COR-L47 (cell line): ENCODE measurements at regions not wholly inside any gene's neighbourhood (a gene's known extent, or its start where the extent isn't known, plus 50 kb on each side); places are given as distances from the start of the nearest gene placed in this dataset.
"Not testable (repeated sequence)": the region's sequence is repeated elsewhere in the genome, so short reads cannot be mapped to it uniquely, and the experiment has no call there.

Experiments used
- DNase-seq: peaks from one replicate; lab custom pipeline; 2025; lab: John Stamatoyannopoulos, UW

GRCh38 chr18:55735969-55736368, 148.0 kb upstream of the TCF4 start:
- no peak for DNase-seq

GRCh38 chr18:55735199-55735855, 147.3 kb upstream of the TCF4 start:
- DNase-seq = no peak

- no peak for DNase-seq
Measured at GRCh38 chr18:55732227-55733106, 144.5 kb upstream of the TCF4 start.

DNA sequence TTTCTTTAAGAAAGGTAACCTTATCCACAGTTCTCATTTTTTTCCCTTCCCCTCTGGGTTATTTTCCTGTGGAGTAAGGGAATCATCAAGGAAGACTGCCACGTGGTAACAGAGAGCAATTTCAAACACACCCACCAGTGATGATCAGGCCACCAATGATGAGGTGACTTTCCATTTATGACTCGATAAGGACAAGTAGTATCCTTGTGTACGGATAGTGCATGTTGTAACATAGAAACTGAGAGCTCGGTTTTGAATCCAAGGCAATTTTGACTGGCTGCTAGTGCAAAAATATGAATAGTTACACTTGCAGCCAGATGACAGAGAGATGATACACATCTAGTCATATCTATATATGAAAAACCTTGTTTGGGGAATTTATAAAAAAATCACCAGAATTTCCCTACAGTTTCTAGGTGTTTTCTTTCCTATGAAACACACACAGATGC, 143.6 kb upstream of the TCF4 start:
- no peak for DNase-seq

DNA sequence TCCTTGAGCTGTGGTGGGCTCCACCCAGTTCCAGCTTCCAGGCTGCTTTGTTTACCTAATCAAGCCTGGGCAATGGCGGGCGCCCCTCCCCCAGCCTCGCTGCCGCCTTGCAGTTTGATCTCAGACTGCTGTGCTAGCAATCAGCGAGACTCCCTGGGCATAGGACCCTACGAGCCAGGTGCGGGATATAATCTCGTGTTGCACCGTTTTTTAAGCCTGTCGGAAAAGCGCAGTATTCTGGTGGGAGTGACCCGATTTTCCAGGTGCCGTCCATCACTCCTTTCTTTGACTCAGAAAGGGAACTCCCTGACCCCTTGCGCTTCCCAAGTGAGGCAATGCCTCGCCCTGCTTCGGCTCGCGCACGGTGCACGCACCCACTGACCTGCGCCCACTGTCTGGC, 133.0 kb upstream of the TCF4 start:
- DNase-seq = not testable (repeated sequence)

DNA sequence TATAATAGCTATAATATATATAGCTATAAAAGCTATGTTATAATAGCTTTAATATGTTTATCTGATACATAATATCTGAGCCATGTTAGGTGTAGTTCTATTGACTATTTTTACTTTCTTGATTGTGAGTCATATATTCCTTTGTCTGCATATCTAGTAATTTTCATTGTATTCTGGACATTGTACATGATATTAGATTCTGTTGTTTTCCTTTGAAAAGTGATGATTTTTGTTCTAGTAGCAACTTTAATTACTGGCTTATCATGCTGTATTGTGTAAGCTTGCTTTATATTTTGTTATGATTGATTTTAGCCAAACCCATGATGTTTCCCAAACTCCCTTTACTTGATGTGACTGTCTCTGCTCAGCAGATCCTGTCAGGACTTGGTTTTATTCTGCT, 125.7 kb upstream of the TCF4 start:
- no peak for DNase-seq

DNA sequence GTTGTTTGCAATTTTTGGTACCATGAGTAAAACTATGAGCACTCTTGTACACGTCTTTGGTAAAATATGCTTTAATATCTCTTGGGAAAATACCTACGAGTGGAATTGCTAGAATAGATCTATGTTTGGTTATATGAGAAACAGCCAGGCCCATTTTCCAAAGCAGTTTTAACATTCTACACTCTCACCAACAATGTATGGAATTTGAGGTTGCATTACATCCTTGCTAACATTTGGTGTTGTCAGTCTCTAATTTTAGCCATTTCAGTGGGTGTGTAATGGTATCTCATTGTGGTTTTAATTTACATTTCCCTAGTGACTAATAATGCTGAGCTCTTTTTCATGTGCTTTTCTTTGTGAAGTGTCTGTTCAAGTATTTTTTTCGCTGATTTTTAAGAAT, 118.9 kb upstream of the TCF4 start:
- DNase-seq = no peak

DNA sequence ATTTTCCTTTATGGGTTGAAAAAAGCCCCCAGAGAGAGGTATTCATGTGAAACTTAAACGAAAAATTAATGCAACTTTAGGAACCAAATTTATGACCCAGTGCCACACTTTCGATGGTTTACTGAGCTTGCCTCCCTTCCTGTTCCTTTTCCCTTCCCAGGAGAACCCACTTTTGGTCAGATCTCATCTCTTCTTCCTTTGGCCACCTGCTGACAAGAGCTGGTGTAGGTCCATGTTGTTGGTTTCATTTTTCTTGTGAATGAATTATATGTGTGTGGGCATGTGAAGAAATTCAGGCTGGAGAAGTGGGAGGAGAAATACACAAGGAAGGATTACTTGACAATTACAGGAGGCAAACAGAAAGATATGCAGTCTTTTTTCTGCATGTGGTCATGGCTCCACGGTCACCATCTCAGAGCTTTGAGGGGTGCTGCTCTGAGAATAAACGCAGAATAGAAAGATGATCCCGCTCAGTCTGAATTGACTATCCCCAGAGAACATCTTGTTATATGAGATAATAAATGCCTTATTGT, 111.3 kb upstream of the TCF4 start:
- no peak for DNase-seq

DNA sequence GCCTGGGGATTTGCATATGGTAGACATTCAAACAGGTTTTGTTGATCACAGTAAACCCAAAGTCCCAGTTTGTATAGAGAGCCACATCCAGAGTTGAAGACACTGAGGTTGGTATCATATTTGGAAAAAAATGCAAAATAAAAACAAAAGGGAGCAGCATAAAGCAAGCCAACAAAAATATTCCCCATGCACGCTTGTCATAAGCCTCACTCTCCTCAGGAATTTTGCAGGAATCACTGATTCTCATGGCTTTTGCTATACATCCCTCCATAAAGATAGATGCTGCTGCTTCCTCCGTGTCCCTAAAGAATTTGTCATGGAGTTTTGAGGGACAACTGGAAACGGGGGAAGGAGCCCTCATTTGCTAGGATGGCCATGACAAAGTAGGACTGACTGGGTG, 108.8 kb upstream of the TCF4 start:
- DNase-seq = no peak

- no peak for DNase-seq
Measured at GRCh38 chr18:55695091-55695490, 107.1 kb upstream of the TCF4 start.

GRCh38 chr18:55694291-55694690, 106.3 kb upstream of the TCF4 start:
- no peak for DNase-seq

GRCh38 chr18:55688030-55688429, 100.0 kb upstream of the TCF4 start:
- DNase-seq = no peak

DNA sequence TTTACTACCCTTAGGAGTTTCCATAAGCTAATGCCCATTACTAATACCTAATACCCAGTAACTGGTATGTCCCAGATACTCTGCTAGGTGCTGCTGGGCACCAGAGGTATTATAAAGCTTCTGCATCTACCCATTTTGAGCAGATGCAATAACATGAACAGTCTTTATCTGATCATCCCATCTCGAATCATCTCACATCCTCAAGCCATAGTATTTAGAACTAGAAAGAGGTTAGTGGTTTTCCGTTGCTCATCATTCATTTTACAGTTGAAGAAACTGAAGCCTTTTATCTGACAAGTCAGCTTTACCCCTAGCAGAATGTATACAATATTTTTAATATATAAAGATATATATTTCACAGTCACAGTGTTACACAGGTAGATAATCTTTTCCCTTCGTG, 99.1 kb upstream of the TCF4 start:
- no peak for DNase-seq

DNA sequence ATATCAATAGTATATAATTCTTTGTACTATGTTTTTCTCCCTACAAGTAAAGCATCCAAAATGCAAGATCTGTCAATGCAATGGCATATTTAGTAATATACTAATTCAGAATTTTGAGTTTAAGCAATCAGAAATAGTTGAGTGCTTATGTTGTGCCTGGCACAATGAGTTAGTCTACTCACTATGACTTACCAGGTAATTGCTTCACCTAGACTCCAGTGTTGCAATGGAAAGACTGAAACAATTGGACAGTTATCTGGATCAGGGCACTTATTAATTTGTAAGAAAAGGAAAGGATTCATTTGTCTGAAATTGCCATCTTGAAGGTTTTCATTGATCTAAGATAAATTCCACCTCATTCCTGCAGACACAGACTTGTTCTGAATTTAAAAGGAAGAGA, 97.6 kb upstream of the TCF4 start:
- no peak for DNase-seq

GRCh38 chr18:55672574-55673361, 84.8 kb upstream of the TCF4 start:
- DNase-seq = no peak

DNA sequence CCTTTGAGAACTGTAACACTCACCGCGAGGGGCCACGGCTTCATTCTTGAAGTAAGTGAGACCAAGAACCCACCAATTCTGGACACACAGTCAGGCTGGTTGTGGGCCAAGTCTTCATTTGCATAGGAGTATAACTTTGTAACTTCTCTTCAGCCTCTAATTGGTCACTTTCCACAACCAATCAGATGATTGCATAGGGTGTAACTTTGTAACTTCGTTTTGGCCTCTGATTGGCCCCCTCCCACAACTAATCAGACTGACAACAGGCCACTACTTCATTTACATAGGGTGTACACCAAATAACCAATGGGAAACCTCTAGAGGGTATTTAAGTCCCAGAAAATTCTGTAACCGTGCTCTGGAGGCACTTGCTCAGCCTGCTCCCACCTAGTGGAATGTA, 77.5 kb upstream of the TCF4 start:
- DNase-seq = no peak

DNA sequence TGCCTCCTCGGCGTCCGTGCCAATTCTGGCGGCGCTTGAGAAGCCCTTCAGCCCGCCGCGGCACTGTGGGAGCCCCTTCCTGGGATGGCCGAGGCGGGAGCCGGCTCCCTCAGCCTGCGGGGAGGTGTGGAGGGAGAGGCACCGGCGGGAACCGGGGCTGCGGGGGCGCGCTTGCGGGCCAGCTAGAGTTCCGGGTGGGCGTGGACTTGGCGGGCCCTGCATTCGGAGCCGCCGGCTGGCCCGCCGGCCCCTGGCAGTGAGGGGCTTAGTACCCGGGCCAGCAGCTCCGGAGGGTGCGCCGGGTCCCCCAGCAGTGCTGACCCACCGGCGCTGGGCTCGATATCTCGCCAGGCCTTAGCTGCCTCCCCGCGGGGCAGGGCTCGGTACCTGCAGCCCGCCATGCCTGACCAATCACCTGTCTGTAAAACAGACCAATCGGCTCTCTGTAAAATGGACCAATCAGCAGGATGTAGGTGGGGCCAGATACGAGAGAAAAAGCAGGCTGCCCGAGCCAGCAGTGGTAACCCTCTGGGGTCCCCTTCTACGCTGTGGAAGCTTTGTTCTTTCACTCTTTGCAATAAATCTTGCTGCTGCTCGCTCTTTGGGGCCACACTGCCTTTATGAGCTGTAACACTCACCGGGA, 76.9 kb upstream of the TCF4 start:
- DNase-seq = not testable (repeated sequence)

- DNase-seq = no peak
Measured at GRCh38 chr18:55663891-55664290, 75.9 kb upstream of the TCF4 start.

- no peak for DNase-seq
Measured at GRCh38 chr18:55658598-55658997, 70.6 kb upstream of the TCF4 start.

DNA sequence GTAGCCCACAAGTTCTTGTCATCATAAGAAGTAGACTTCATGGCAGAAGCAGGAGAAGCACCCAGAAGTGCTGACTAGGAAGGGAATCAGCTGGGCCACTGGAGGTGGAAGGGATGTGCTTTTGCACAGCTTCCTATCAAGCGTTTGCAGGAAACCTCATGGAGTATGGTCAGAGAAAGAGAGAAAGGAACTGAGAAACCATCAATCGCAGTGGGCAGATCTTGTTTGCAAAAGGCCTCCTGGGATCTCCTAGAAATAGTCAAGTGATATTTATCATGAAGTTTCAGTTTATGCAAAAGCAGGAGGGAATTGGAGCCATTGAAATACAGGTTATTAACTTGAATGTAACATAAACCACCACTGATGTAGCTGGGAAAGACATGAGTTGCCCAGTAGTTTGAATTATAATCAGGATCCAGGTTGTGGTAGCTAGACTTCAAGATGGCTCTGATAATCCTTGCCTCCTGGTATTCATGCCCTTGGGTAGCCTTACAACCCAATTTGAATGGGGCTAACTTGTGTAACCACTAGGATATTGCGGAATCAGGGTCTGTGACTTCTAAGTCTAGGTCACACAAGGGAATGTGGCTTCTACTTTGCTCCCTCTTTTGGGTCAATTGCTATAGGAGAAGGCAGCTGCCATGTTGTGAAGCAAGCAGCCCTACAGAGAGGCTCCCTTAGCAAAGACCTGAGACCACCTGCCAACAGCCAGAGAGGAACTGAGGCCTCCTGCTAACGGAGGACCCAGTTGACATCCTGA, 69.8 kb upstream of the TCF4 start:
- DNase-seq = no peak

DNA sequence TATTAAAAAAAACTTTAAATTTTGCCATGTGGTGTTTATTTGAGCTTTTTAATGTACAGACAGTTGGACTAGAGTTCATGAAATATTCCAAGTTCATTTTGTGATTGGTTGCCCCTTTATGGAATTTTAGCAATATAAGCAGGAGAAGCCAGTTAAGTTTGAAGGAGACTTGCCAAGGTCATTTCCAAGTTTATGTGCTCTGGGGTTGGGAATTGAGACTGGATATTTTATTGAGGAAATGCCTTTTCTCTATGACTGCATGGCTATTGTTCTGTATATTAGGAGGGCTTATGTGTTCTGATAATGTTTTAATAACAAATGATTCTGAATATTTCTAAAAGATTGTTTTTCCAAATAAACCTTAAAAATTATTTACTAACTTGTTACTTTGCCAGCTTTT, 67.0 kb upstream of the TCF4 start:
- no peak for DNase-seq
